Smooth muscle cell (in vitro differentiated cells): ENCODE measurements at regions not wholly inside any gene's neighbourhood (a gene's known extent, or its start where the extent isn't known, plus 50 kb on each side); places are given as distances from the start of the nearest gene placed in this dataset.

Source experiments
- DNase-seq: peaks from one replicate; lab custom pipeline; 2025; ENCODE audit not compliant: unreplicated experiment; lab: John Stamatoyannopoulos, UW
- H2AFZ ChIP-seq: fragments of 200-600 bp; sonication (generic); 2 replicates; pipeline ENCODE4 v1.6.0; 2016; ENCODE audit warnings: antibody characterized with exemption, low read depth, mild to moderate bottlenecking
- H3F3A ChIP-seq: fragments of 200-600 bp; sonication (generic); 2 replicates; pipeline ENCODE4 v1.6.0; 2017; ENCODE audit warnings: antibody characterized with exemption, low read depth
- H3K27ac ChIP-seq: fragments of 200-600 bp; sonication (generic); 2 replicates; pipeline ENCODE4 v1.5.1; 2016; ENCODE audit warnings: low read depth, mild to moderate bottlenecking
- H3K27me3 ChIP-seq: fragments of 200-600 bp; sonication (generic); 2 replicates; pipeline ENCODE4 v1.6.1; 2016; ENCODE audit warnings: low read depth, mild to moderate bottlenecking
- H3K36me3 ChIP-seq: fragments of 200-600 bp; sonication (generic); 2 replicates; pipeline ENCODE4 v1.5.1; 2016; ENCODE audit warnings: low read depth
- H3K4me1 ChIP-seq: fragments of 200-600 bp; sonication (generic); 2 replicates; pipeline ENCODE4 v1.5.1; 2016; ENCODE audit warnings: low read depth
- H3K4me2 ChIP-seq: fragments of 200-600 bp; sonication (generic); 2 replicates; pipeline ENCODE4 v1.6.0; 2016; ENCODE audit warnings: mild to moderate bottlenecking
- H3K4me3 ChIP-seq: fragments of 200-600 bp; sonication (generic); 2 replicates; pipeline ENCODE4 v1.5.1; 2016; ENCODE audit warnings: mild to moderate bottlenecking
- H3K79me2 ChIP-seq: fragments of 200-600 bp; sonication (generic); 2 replicates; pipeline ENCODE4 v1.6.0; 2016; ENCODE audit warnings: low read depth, mild to moderate bottlenecking
- H3K9ac ChIP-seq: fragments of 200-600 bp; sonication (generic); 2 replicates; pipeline ENCODE4 v1.6.0; 2016; ENCODE audit warnings: low read depth
- H3K9me3 ChIP-seq: fragments of 200-600 bp; sonication (generic); replicated peaks from 2 replicates; pipeline ENCODE4 v1.5.1; 2016; ENCODE audit warnings: low read depth
- H4K20me1 ChIP-seq: fragments of 200-600 bp; sonication (generic); 2 replicates; pipeline ENCODE4 v1.6.0; 2016; ENCODE audit warnings: low read depth
- CTCF ChIP-seq: fragments of 200-600 bp; sonication (generic); IDR thresholded peaks from 2 replicates; pipeline ENCODE4 v1.5.1; 2017; ENCODE audit warnings: borderline replicate concordance, mild to moderate bottlenecking, antibody characterized with exemption; ENCODE audit not compliant: insufficient read depth, poor library complexity, severe bottlenecking
- WGBS: methylation state at CpG from one replicate; pipeline ENCODE4 v1.1.7; 2016; ENCODE audit warnings: low lambda C conversion rate; 5-methylcytosine and 5-hydroxymethylcytosine counted together

DNA sequence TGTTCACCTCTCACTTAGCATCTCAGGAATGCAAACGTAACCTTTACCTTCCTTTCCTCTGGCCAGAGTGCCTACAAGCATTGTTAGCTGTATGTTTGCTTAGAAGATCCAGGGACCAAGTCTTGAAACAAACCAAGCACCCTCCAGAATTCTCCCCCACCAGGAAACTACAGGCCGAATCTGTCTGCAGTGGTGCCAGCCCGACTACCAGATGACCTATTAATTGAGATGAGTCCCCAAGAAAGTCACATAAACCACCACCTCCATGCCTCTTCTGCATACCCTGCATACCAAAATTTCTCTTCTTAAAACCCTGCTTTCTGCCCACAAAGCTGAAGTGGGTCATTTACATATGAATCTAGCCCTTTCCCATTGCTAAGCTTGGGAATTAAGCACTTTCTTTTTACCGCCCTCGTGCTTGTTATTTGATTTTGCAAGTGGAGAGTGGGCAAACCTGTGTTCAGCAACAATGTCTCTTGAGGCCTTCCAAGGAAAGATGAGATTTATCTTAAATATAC lies 1239.1 kb downstream of the CDH12 start:
- 39% methylated on average over 5 of the region's 5 CpGs for WGBS
- Histone ChIP-seq H3K9me3 (no peaks in the 10 kb centered on the region), H3K27me3 (no peaks in the 10 kb centered on the region), H3K27ac (no peak overlapping the region), H3K36me3 (no peaks in the 10 kb centered on the region), H3K4me1 (peaks cover 3% of the 10 kb centered on the region), H3K4me3 (no peak overlapping the region), H3F3A (no peaks in the 10 kb centered on the region), H3K4me2 (no peak overlapping the region), H3K9ac (no peak overlapping the region), H4K20me1 (no peaks in the 10 kb centered on the region), H2AFZ (no peak overlapping the region), H3K79me2 (no peaks in the 10 kb centered on the region)
- TF ChIP-seq CTCF, result no peak
- no peak for DNase-seq

- no peak for DNase-seq
- H3K27ac ChIP-seq, result no peak overlapping the region
- no peaks in the 10 kb centered on the region for H3K36me3 ChIP-seq
- no peak overlapping the region for H3K4me2 ChIP-seq
- no peaks in the 10 kb centered on the region for H3K4me1 ChIP-seq
- H3F3A ChIP-seq, result no peaks in the 10 kb centered on the region
- no peak for TF ChIP-seq CTCF
- no peak overlapping the region for H3K4me3 ChIP-seq
- H3K27me3 ChIP-seq, result no peaks in the 10 kb centered on the region
- no peaks in the 10 kb centered on the region for H3K9me3 ChIP-seq
- no peak overlapping the region for H2AFZ ChIP-seq
- H3K79me2 ChIP-seq, result no peaks in the 10 kb centered on the region
- 83% methylated on average over 2 of the region's 2 CpGs for WGBS
- H4K20me1 ChIP-seq, result no peaks in the 10 kb centered on the region
- no peak overlapping the region for H3K9ac ChIP-seq
These were observed 1249.3 kb downstream of the CDH12 start for GRCh38 chr5:21603796-21604195.

DNA sequence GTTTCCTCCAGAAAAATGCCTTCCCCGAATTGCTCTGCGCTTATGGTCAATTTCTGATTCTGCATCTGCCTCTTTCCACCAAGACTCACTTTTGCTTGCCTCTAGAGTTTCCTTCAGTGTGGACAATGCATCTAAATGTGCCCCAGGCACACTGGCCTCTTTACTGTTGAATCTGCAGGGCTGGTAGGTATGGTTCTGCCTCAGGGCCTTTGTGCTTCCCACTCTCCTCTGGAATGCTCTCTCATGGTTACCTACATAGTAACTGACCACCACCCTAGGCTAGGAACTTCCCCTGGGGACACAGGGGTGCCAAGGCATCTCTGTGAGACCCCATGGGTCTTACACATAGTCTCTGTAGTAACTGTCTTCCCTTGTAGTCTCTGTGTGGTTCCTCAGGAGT lies 1258.6 kb downstream of the CDH12 start:
- WGBS, result 93% methylated on average over 2 of the region's 2 CpGs
- no peak for TF ChIP-seq CTCF

GRCh38 chr5:21593261-21593660 lies 1259.9 kb downstream of the CDH12 start:
- H3K9me3 ChIP-seq, result no peaks in the 10 kb centered on the region
- H3K4me1 ChIP-seq, result no peaks in the 10 kb centered on the region
- no peaks in the 10 kb centered on the region for H3K36me3 ChIP-seq
- no peak overlapping the region for H3K4me3 ChIP-seq
- no peaks in the 10 kb centered on the region for H3K79me2 ChIP-seq
- H3K27me3 ChIP-seq, result no peaks in the 10 kb centered on the region
- no peaks in the 10 kb centered on the region for H3F3A ChIP-seq
- H4K20me1 ChIP-seq, result no peaks in the 10 kb centered on the region
- TF ChIP-seq CTCF, result no peak
- no peak for DNase-seq
- H2AFZ ChIP-seq, result no peak overlapping the region
- H3K9ac ChIP-seq, result no peak overlapping the region
- H3K27ac ChIP-seq, result no peak overlapping the region
- H3K4me2 ChIP-seq, result no peak overlapping the region

More for the DNA sequence above, 1258.6 kb downstream of the CDH12 start:
- no peak overlapping the region for H2AFZ ChIP-seq
- no peaks in the 10 kb centered on the region for H3K9me3 ChIP-seq
- H3K27ac ChIP-seq, result no peak overlapping the region
- H3K4me3 ChIP-seq, result no peak overlapping the region
- no peak for DNase-seq
- H3K79me2 ChIP-seq, result no peaks in the 10 kb centered on the region
- H3K4me1 ChIP-seq, result no peaks in the 10 kb centered on the region
- H3K4me2 ChIP-seq, result no peak overlapping the region
- no peaks in the 10 kb centered on the region for H3K36me3 ChIP-seq
- no peaks in the 10 kb centered on the region for H4K20me1 ChIP-seq
- H3F3A ChIP-seq, result no peaks in the 10 kb centered on the region
- H3K9ac ChIP-seq, result no peak overlapping the region
- no peaks in the 10 kb centered on the region for H3K27me3 ChIP-seq
